Stimulated activated naive B cell treated with anti-CD40 and anti-IgM and Interleukin-4, amounts not matched to agents 10 μg/mL and 1 μg/mL and 100 μg/mL, for 72 hours (primary cell): ENCODE measurements at regions not wholly inside any gene's neighbourhood (a gene's known extent, or its start where the extent isn't known, plus 50 kb on each side); places are given as distances from the start of the nearest gene placed in this dataset.
"Not testable (repeated sequence)": the region's sequence is repeated elsewhere in the genome, so short reads cannot be mapped to it uniquely, and the experiment has no call there.

Source experiments
- ATAC-seq, 2 donors: fragments of 150-1000 bp; cut with Tn5 transposase; replicated peaks; 2 replicates each; pipeline ENCODE4 v1.10.0; 2021; ENCODE audit warnings: moderate library complexity in 1 of 2
- DNase-seq: peaks from one replicate; pipeline ENCODE4 v3.0.0; 2021
- H3K27ac Mint-ChIP-seq: one replicate; pipeline ENCODE4 v1.8.0; 2022; ENCODE audit warnings: mild to moderate bottlenecking, mixed read lengths
- H3K27me3 Mint-ChIP-seq, 2 donors: one replicate each; pipeline ENCODE4 v1.8.0; 2022; ENCODE audit warnings: mixed read lengths in 2 of 2
- H3K36me3 Mint-ChIP-seq, 2 donors: one replicate each; pipeline ENCODE4 v1.8.0; 2022; ENCODE audit warnings: mixed read lengths in 2 of 2, mild to moderate bottlenecking in 1 of 2
- H3K4me1 Mint-ChIP-seq, 2 donors: one replicate each; pipeline ENCODE4 v1.8.0; 2022; ENCODE audit warnings: mixed read lengths in 2 of 2, mild to moderate bottlenecking in 1 of 2
- H3K4me3 Mint-ChIP-seq, 2 donors: one replicate each; pipeline ENCODE4 v1.8.0; 2022; ENCODE audit warnings: mild to moderate bottlenecking in 2 of 2, mixed read lengths in 2 of 2, moderate library complexity in 1 of 2
- H3K9me3 Mint-ChIP-seq, 2 donors: one replicate each; pipeline ENCODE4 v1.8.0; 2022; ENCODE audit warnings: mixed read lengths in 2 of 2, mild to moderate bottlenecking in 1 of 2

GRCh38 chr16:29355339-29356059, 51.0 kb downstream of the NPIPB11 start:
- DNase-seq, H3K36me3 Mint-ChIP-seq, H3K4me3 Mint-ChIP-seq, H3K9me3 Mint-ChIP-seq, ATAC-seq, H3K27me3 Mint-ChIP-seq, H3K27ac Mint-ChIP-seq: not testable (repeated sequence)
- H3K4me1 Mint-ChIP-seq = peaks cover 8 to 10% of the 10 kb centered on the region in 2 donors

GRCh38 chr16:29354449-29354848, 52.1 kb downstream of the NPIPB11 start:
- DNase-seq, ATAC-seq, H3K9me3 Mint-ChIP-seq, H3K4me3 Mint-ChIP-seq, H3K36me3 Mint-ChIP-seq, H3K27me3 Mint-ChIP-seq, H3K27ac Mint-ChIP-seq: not testable (repeated sequence)
- H3K4me1 Mint-ChIP-seq = peaks cover 12 to 18% of the 10 kb centered on the region in 2 donors

GRCh38 chr16:29352617-29352999, 53.9 kb downstream of the NPIPB11 start:
- H3K9me3 Mint-ChIP-seq, H3K27me3 Mint-ChIP-seq, ATAC-seq, H3K36me3 Mint-ChIP-seq, DNase-seq, H3K27ac Mint-ChIP-seq, H3K4me3 Mint-ChIP-seq: not testable (repeated sequence)
- H3K4me1 Mint-ChIP-seq = peaks cover 13 to 27% of the 10 kb centered on the region in 2 donors

GRCh38 chr16:29351970-29352616, 54.4 kb downstream of the NPIPB11 start:
- DNase-seq, H3K36me3 Mint-ChIP-seq, H3K27me3 Mint-ChIP-seq, H3K9me3 Mint-ChIP-seq, H3K4me3 Mint-ChIP-seq, ATAC-seq, H3K27ac Mint-ChIP-seq: not testable (repeated sequence)
- H3K4me1 Mint-ChIP-seq = peaks cover 13 to 27% of the 10 kb centered on the region in 2 donors

GRCh38 chr16:29351271-29351969, 55.1 kb downstream of the NPIPB11 start:
- DNase-seq, H3K36me3 Mint-ChIP-seq, H3K9me3 Mint-ChIP-seq, ATAC-seq, H3K27ac Mint-ChIP-seq, H3K27me3 Mint-ChIP-seq, H3K4me3 Mint-ChIP-seq: not testable (repeated sequence)
- peaks cover 12 to 33% of the 10 kb centered on the region in 2 donors for H3K4me1 Mint-ChIP-seq

- peak overlapping the region; percentile 79 for H3K27ac Mint-ChIP-seq
- not testable (repeated sequence) for H3K4me3 Mint-ChIP-seq, H3K9me3 Mint-ChIP-seq, H3K27me3 Mint-ChIP-seq, DNase-seq, ATAC-seq, H3K36me3 Mint-ChIP-seq
- peaks cover 12 to 40% of the 10 kb centered on the region in 2 donors for H3K4me1 Mint-ChIP-seq
These were observed 56.5 kb downstream of the NPIPB11 start for GRCh38 chr16:29349966-29350365.

- H3K36me3 Mint-ChIP-seq, DNase-seq, ATAC-seq, H3K27ac Mint-ChIP-seq, H3K4me3 Mint-ChIP-seq, H3K27me3 Mint-ChIP-seq, H3K9me3 Mint-ChIP-seq: not testable (repeated sequence)
- peaks cover 14 to 45% of the 10 kb centered on the region in 2 donors for H3K4me1 Mint-ChIP-seq
These were observed 57.8 kb downstream of the NPIPB11 start for GRCh38 chr16:29348748-29349147.

GRCh38 chr16:29348123-29348690, 58.3 kb downstream of the NPIPB11 start:
- H3K4me3 Mint-ChIP-seq, H3K9me3 Mint-ChIP-seq, DNase-seq, H3K27me3 Mint-ChIP-seq, H3K36me3 Mint-ChIP-seq: not testable (repeated sequence)
- ATAC-seq = peak in 1 of 2 donors; percentile 0
- H3K27ac Mint-ChIP-seq = peak overlapping the region; percentile 73
- H3K4me1 Mint-ChIP-seq = peaks cover 20 to 51% of the 10 kb centered on the region in 2 donors

- H3K27me3 Mint-ChIP-seq, H3K9me3 Mint-ChIP-seq: not testable (repeated sequence)
- Mint-ChIP-seq H3K27ac (peak overlapping the region; percentile 96), H3K4me1 (peaks cover 28 to 63% of the 10 kb centered on the region in 2 donors), H3K36me3 (peaks cover 9 to 10% of the 10 kb centered on the region in 2 donors), H3K4me3 (peak overlapping the region; percentile 37 to 62)
- ATAC-seq = peak; percentile 75 to 81
- peak; percentile 66 for DNase-seq
These were observed 59.5 kb downstream of the NPIPB11 start for GRCh38 chr16:29346796-29347580.

- ATAC-seq = peak; percentile 38 to 47
- not testable (repeated sequence) for H3K4me3 Mint-ChIP-seq, DNase-seq, H3K27me3 Mint-ChIP-seq, H3K9me3 Mint-ChIP-seq
- Mint-ChIP-seq H3K36me3 (peaks cover 9 to 10% of the 10 kb centered on the region in 2 donors), H3K27ac (peak overlapping the region; percentile 96), H3K4me1 (peaks cover 29 to 70% of the 10 kb centered on the region in 2 donors)
These were observed 60.3 kb downstream of the NPIPB11 start for GRCh38 chr16:29346203-29346602.

- peaks cover 9 to 15% of the 10 kb centered on the region in 2 donors for H3K36me3 Mint-ChIP-seq
- not testable (repeated sequence) for ATAC-seq, H3K27me3 Mint-ChIP-seq, H3K4me3 Mint-ChIP-seq, H3K9me3 Mint-ChIP-seq, DNase-seq
- peak overlapping the region; percentile 63 for H3K27ac Mint-ChIP-seq
- H3K4me1 Mint-ChIP-seq = peaks cover 39 to 74% of the 10 kb centered on the region in 2 donors
These were observed 63.6 kb downstream of the NPIPB11 start for GRCh38 chr16:29342937-29343336.

GRCh38 chr16:29340779-29341438, 65.6 kb downstream of the NPIPB11 start:
- Mint-ChIP-seq H3K27ac (peak overlapping the region; percentile 84), H3K36me3 (peaks cover 9 to 15% of the 10 kb centered on the region in 2 donors), H3K4me3 (peak overlapping the region; percentile 14 to 63), H3K4me1 (peaks cover 44 to 79% of the 10 kb centered on the region in 2 donors)
- not testable (repeated sequence) for H3K27me3 Mint-ChIP-seq, ATAC-seq, H3K9me3 Mint-ChIP-seq, DNase-seq

GRCh38 chr16:29340235-29340634, 66.3 kb downstream of the NPIPB11 start:
- not testable (repeated sequence) for H3K27me3 Mint-ChIP-seq, DNase-seq, H3K9me3 Mint-ChIP-seq
- peak overlapping the region; percentile 28 to 43 for H3K4me3 Mint-ChIP-seq
- peak overlapping the region; percentile 91 for H3K27ac Mint-ChIP-seq
- H3K36me3 Mint-ChIP-seq = peaks cover 9 to 15% of the 10 kb centered on the region in 2 donors
- peak; percentile 20 for ATAC-seq
- peaks cover 50 to 81% of the 10 kb centered on the region in 2 donors for H3K4me1 Mint-ChIP-seq
